Stimulated activated CD8-positive, alpha-beta memory T cell treated with anti-CD3 and anti-CD28 coated beads, Interleukin-4, amount 100 ng/mL, for 24 hours (primary cell): ENCODE measurements at regions not wholly inside any gene's neighbourhood (a gene's known extent, or its start where the extent isn't known, plus 50 kb on each side); places are given as distances from the start of the nearest gene placed in this dataset.
"Not testable (repeated sequence)": the region's sequence is repeated elsewhere in the genome, so short reads cannot be mapped to it uniquely, and the experiment has no call there.

Experiments used
- DNase-seq: peaks from one replicate; pipeline ENCODE4 v3.0.0-alpha.2; 2020; ENCODE audit warnings: low read depth

- no peak for DNase-seq
Observed at GRCh38 chr22:47515384-47516125, 753.1 kb downstream of the TBC1D22A start.

GRCh38 chr22:47512617-47513016 is 750.2 kb downstream of the TBC1D22A start:
- no peak for DNase-seq

- DNase-seq = no peak
Observed at GRCh38 chr22:47504962-47505361, 742.5 kb downstream of the TBC1D22A start.

DNA sequence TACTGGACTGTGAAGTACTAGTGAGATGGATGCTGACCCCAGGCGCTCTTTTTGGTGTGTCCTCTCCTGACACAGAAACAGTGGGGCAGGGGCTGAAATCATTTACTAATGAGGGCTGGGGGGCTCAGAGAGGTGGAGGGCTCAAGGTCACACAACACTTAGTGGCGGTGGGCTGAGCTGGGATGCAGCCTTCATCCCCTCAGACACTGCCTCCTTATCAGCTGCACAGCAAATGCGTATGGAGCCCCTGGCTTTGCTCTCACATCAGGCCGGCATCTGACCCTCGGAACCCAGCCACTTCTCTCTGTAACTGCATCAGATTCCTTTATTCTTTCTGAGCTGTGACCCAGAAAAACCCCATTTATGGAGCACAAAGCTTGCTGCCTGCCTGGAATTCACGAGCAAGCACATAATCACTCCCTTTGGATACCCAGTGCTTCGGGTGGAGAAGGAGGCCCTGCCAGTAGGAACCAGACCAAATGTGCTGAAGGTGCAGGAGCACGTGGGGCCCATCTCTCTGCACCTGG is 736.6 kb downstream of the TBC1D22A start:
- DNase-seq = no peak

GRCh38 chr22:47497666-47498065 is 735.2 kb downstream of the TBC1D22A start:
- DNase-seq = no peak

GRCh38 chr22:47495110-47495509 is 732.7 kb downstream of the TBC1D22A start:
- DNase-seq = no peak

GRCh38 chr22:47488131-47488530 is 725.7 kb downstream of the TBC1D22A start:
- DNase-seq = not testable (repeated sequence)

GRCh38 chr22:47486569-47487312 is 724.3 kb downstream of the TBC1D22A start:
- DNase-seq = no peak

DNA sequence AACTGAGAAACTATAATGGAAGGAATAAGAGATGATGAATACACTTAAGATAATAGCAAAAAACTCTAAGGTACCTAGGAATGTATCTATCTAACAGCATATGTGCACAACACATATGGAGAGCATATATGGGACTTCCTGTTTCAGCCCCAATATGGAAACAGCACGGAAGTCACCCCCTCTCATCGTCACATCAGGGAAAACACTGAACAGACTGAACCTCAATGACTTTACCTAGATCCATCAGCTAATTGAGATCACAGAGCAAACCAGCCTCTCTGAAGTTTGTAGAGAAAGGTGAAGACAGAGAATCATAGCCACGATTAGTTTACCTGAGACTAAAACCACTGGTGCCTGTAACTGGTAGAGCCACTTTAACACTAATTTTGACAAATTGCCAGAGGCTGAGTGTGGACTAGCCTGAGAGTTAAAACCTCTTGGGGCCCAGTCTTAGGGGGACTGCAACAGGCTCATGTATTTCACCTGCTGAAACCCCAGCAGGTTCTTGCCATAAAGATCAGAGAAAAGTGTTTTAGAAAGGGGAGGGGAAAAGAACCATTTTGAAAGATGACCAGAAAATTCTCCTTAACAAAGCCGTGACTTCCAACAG is 722.6 kb downstream of the TBC1D22A start:
- no peak for DNase-seq

- no peak for DNase-seq
Observed at GRCh38 chr22:47476231-47476630, 713.8 kb downstream of the TBC1D22A start.

DNA sequence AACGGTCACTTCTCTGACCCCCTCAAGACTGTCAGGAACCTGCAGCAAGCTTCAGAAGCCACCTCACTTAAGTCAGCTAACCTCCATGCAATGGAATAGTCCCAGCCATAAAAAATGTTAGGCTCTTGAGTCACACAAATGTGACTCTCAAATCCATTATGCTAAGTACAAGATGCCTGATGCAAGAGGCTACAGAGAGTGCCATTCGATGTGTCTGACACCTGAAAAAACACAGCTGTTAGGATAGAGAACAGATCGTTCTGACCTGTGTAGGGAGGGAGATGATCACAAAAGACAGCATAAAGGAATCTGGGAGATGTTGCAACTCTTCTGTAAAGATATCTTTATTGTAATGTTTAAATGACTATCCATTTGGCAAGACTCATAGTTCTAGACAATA is 712.4 kb downstream of the TBC1D22A start:
- DNase-seq = no peak

DNA sequence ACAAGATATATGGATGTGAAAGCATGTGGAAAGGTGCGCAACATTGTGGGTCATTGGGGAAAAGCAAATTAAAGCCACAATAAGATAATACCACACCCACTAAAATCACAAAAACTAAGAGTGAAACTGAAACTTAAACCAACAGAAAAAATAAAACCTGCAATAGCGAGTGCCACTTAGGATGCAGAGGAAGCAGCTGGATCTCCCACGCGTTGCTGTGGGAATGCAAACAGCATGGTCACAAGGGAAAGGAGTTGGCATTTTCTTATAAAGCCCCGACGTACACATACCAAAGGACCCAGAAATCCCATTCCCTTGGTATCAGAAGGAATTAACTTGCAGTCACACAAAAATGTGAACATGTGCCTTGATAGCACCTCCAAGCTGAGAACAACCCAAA is 712.0 kb downstream of the TBC1D22A start:
- DNase-seq = no peak

GRCh38 chr22:47472636-47473035 is 710.2 kb downstream of the TBC1D22A start:
- no peak for DNase-seq

GRCh38 chr22:47471406-47471805 is 709.0 kb downstream of the TBC1D22A start:
- DNase-seq = no peak

DNA sequence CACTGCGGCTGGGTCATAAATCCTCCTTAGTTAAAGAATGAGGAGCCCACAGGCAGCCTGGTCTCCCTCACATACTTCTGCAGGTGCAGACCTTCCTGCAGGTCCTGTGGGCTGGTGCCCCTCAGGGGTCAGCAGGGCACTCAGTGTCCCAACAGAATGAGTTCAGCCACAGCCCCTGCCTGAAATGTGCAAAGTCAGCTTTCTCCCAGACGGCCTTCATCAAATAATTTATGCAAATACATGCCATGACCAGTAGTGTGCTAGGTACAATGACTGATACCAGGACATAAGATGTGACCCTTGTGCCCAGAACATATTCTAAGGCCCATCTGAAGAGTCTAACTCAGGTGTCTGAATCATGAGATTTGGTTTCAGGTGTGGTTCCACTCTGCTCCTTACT is 703.4 kb downstream of the TBC1D22A start:
- no peak for DNase-seq

GRCh38 chr22:47465222-47465621 is 702.8 kb downstream of the TBC1D22A start:
- DNase-seq = no peak

- DNase-seq = no peak
Observed at GRCh38 chr22:47463220-47463619, 700.8 kb downstream of the TBC1D22A start.

- DNase-seq = no peak
Observed at GRCh38 chr22:47460861-47461260, 698.4 kb downstream of the TBC1D22A start.

GRCh38 chr22:47460176-47460575 is 697.7 kb downstream of the TBC1D22A start:
- DNase-seq = no peak

- DNase-seq = no peak
Observed at GRCh38 chr22:47458348-47458747, 695.9 kb downstream of the TBC1D22A start.

DNA sequence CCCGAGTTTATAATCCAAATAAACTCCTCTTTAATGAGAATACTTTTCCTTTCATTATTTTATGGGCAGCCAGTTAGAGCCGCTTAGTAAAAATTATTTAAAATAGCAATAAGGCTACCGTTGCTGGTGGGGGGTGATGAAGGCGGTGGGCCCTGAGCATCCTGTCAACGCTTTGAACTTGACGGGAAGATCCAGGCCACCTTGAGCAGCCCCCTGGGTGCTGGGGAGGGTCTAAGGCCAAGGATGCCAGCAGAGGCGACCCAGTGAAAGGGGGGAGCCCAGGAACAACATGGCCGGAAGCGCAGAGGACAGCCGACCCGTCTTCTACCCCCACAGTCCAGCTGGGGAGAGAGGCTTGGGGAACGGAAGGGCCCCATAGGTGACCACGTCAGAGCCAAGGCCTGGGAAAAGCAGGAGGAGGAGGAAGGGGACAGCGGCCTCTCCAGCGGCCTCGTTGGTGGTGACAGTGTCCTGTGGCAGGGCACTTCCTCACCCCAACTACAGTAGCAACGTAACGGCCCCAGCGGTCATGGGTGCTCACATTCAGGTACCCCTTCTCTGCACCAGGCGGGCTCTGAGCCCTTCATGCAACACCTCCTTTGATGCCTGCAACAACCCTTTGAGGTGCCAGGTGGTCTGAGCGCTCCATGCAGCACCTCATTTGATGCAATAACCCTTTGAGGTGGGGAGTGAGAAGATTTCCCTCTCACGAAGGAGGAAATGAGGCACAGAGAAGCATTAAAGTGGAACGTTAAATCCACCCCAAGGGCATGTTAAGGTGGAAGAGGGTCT is 695.3 kb downstream of the TBC1D22A start:
- DNase-seq = no peak

GRCh38 chr22:47457021-47457420 is 694.6 kb downstream of the TBC1D22A start:
- DNase-seq = no peak
